Endothelial cell of umbilical vein (primary cell): ENCODE measurements at regions not wholly inside any gene's neighbourhood (a gene's known extent, or its start where the extent isn't known, plus 50 kb on each side); places are given as distances from the start of the nearest gene placed in this dataset.
"Not testable (repeated sequence)": the region's sequence is repeated elsewhere in the genome, so short reads cannot be mapped to it uniquely, and the experiment has no call there.

ENCODE experiments used
- BruUV-seq: library from RNA; stranded (reverse); fragments of 400-500 nt; replicated peaks from 2 replicates; lab custom pipeline; 2021; lab: Mats Ljungman, UMichigan
- CTCF ChIA-PET: fragments of 300-600, 350-600 bp; sonication (Branson Sonifier 250); formaldehyde crosslinking; loops from one replicate; lab custom pipeline; 2021; ENCODE audit warnings: antibody characterized with exemption, inconsistent platforms; lab: Charles Lee
- POLR2A ChIA-PET: fragments of 300-600, 350-600 bp; sonication (Branson Sonifier 250); formaldehyde crosslinking; loops from one replicate; lab custom pipeline; 2021; ENCODE audit warnings: antibody characterized with exemption, inconsistent platforms; lab: Charles Lee
- DNase-seq: peaks from one replicate; pipeline ENCODE4 v3.0.0-alpha.2; 2011; ENCODE audit warnings: low read depth, low spot score
- FAIRE-seq: peaks from 2 replicates; lab custom pipeline; 2011; peaks lifted over from hg19 to GRCh38; lab: Jason Lieb, UNC
- H2AFZ ChIP-seq: 2 replicates; pipeline ENCODE4 v1.6.0; 2012; ENCODE audit warnings: low read depth, low read length, control low read depth, inconsistent platforms
- H3K27ac ChIP-seq: 2 replicates; pipeline ENCODE4 v1.5.1; 2011; ENCODE audit warnings: low read depth, mild to moderate bottlenecking, control low read depth, low read length, moderate library complexity; ENCODE audit not compliant: insufficient read depth
- H3K27me3 ChIP-seq, 2 experiments: 2 replicates each; pipeline versions ENCODE4 v1.6.0 to v1.6.1; 2011; ENCODE audit warnings: low read length in 2 of 2, mixed read lengths in 1 of 2; ENCODE audit not compliant: control insufficient read depth in 2 of 2, insufficient read depth in 2 of 2
- H3K36me3 ChIP-seq, 2 experiments: 2 replicates in 1 of 2; 3 replicates in 1 of 2; pipeline ENCODE4 v1.5.1; 2011; ENCODE audit warnings: low read length in 2 of 2, mild to moderate bottlenecking in 1 of 2, moderate library complexity in 1 of 2; ENCODE audit not compliant: control insufficient read depth in 2 of 2, insufficient read depth in 2 of 2; ENCODE audit errors: extremely low read depth in 1 of 2
- H3K4me1 ChIP-seq: 3 replicates; pipeline ENCODE4 v1.5.1; 2011; ENCODE audit warnings: mild to moderate bottlenecking, low read length; ENCODE audit not compliant: control insufficient read depth, insufficient read depth; ENCODE audit errors: extremely low read depth
- H3K4me2 ChIP-seq: 2 replicates; pipeline ENCODE4 v1.6.1; 2011; ENCODE audit warnings: low read length, control low read depth, mixed read lengths; ENCODE audit not compliant: insufficient read depth
- H3K4me3 ChIP-seq, 3 experiments: fragments of 200-600 bp in 1 of 3; sonication (generic), shearing (Covaris generic) in 1 of 3; replicated peaks in 1 of 3; 2 replicates each; pipeline ENCODE4 v1.5.1; 2011 to 2016; ENCODE audit warnings: control low read depth in 3 of 3, low read length in 3 of 3, mild to moderate bottlenecking in 2 of 3, inconsistent platforms in 1 of 3, low read depth in 1 of 3, moderate library complexity in 1 of 3; ENCODE audit not compliant: insufficient read depth in 1 of 3
- H3K79me2 ChIP-seq: 2 replicates; pipeline ENCODE4 v1.6.0; 2012; ENCODE audit warnings: low read length, inconsistent platforms; ENCODE audit not compliant: control insufficient read depth, insufficient read depth
- H3K9ac ChIP-seq: replicated peaks from 2 replicates; pipeline ENCODE3; 2011; ENCODE audit warnings: low read length, control low read depth; ENCODE audit not compliant: insufficient read depth; ENCODE audit errors: extremely low read depth
- H3K9me1 ChIP-seq: replicated peaks from 3 replicates; pipeline ENCODE4 v1.6.0; 2011; ENCODE audit warnings: mild to moderate bottlenecking, low read length; ENCODE audit not compliant: control insufficient read depth, insufficient read depth; ENCODE audit errors: extremely low read depth
- H3K9me3 ChIP-seq: replicated peaks from 2 replicates; pipeline ENCODE4 v1.5.1; 2012; ENCODE audit warnings: low read length, inconsistent platforms; ENCODE audit not compliant: control insufficient read depth, insufficient read depth
- H4K20me1 ChIP-seq: replicated peaks from 2 replicates; pipeline ENCODE3; 2011; ENCODE audit warnings: mild to moderate bottlenecking, low read length; ENCODE audit not compliant: control insufficient read depth, insufficient read depth; ENCODE audit errors: extremely low read depth
- CTCF ChIP-seq, 2 donors: IDR thresholded peaks; 1 replicate in 1 of 2; 2 replicates in 1 of 2; pipeline ENCODE4 v1.5.1; 2011; ENCODE audit warnings: low read length in 2 of 2, mild to moderate bottlenecking in 2 of 2, moderate library complexity in 2 of 2, control low read depth in 1 of 2, inconsistent platforms in 1 of 2, low read depth in 1 of 2; ENCODE audit not compliant: insufficient read depth in 1 of 2; ENCODE audit errors: extremely low read depth in 1 of 2
- EZH2 ChIP-seq: IDR thresholded peaks from 2 replicates; pipeline ENCODE4 v1.6.1; 2012; ENCODE audit warnings: borderline replicate concordance, low read depth, mild to moderate bottlenecking, moderate library complexity, low read length, inconsistent platforms; ENCODE audit not compliant: severe bottlenecking
- GATA2 ChIP-seq: IDR thresholded peaks from 2 replicates; pipeline ENCODE4 v1.7.0; 2011; ENCODE audit warnings: low read depth, mild to moderate bottlenecking, moderate library complexity, mixed read lengths, low read length; ENCODE audit not compliant: insufficient read length, insufficient read depth
- JUN ChIP-seq: IDR thresholded peaks from 2 replicates; pipeline ENCODE4 v1.6.1; 2011; ENCODE audit warnings: borderline replicate concordance, low read depth; ENCODE audit not compliant: insufficient read length, insufficient read depth
- MYC ChIP-seq: IDR thresholded peaks from one replicate; pipeline ENCODE4 v1.6.1; 2011; ENCODE audit warnings: mild to moderate bottlenecking, low read depth, low read length
- dilution Hi-C: fragments of 300-500 bp; cut with MboI; formaldehyde crosslinking; loops from one replicate; pipeline ENCODE4 v1.15.0; 2019; ENCODE audit warnings: low sequenced_read_pairs; ENCODE audit not compliant: extremely low pct_ligation_motif_present
- intact Hi-C: fragments of 100-400 bp; cut with micrococcal nuclease; formaldehyde crosslinking; loops from one replicate; pipeline ENCODE4 v1.10.0; 2022

DNA sequence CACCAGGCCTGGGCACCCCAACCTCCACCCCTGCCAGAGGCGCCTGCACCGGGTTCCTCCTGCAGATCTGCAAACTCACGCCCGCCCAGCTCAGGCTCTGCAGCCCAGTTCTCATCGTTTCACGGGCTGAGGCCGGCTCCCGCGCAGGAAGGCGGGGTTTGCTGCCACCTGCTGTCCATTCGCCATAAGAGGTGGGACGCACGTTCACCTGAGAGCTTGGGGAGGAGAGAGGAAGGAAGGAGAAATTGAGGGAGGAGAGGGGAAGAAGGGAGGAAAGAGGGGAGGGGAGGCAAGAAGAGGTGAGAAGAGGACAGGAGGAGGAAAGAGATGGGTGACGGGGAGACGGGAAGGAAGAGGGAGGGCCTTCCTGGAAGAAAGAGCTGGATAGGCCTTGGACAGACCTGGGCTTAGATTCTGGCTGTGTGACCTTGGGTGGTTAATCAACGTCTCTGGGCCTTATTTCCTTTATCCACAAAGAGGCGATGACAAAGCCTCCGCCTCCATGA lies 114.5 kb downstream of the ADRA2C start:
- DNase-seq: peak; percentile 55
- CTCF ChIA-PET: interaction anchor here (0.7 to 3.3 kb wide), 26 partner anchors 9 to 834 kb away, joined by 3 to 52 read pairs (median 4); partner anchors contain the start of gene ADRA2C
- Histone ChIP-seq H2AFZ (no peak overlapping the region), H3K4me2 (no peak overlapping the region), H3K27me3 (peaks cover 12 to 19% of the 10 kb centered on the region in 2 experiments), H3K9me3 (no peaks in the 10 kb centered on the region), H3K27ac (no peak overlapping the region), H3K4me3 (no peak overlapping the region), H3K9ac (no peak overlapping the region), H3K36me3 (no peaks in the 10 kb centered on the region), H3K4me1 (no peaks in the 10 kb centered on the region), H3K9me1 (no peaks in the 10 kb centered on the region), H3K79me2 (no peaks in the 10 kb centered on the region), H4K20me1 (no peaks in the 10 kb centered on the region)
- no TSS peak for BruUV-seq
- POLR2A ChIA-PET: no interaction called here
- TF ChIP-seq EZH2 (no peak), MYC (no peak), CTCF (IDR thresholded peaks at IDR 0.05; ENCODE audit: extremely low read depth in 1 of 2, insufficient read depth in 1 of 2, low read depth in 1 of 2, low read length in 2 of 2) (peak; percentile 55 to 75), GATA2 (no peak), JUN (no peak)
- intact Hi-C loops (loop anchor here (1.0 to 5.0 kb wide), 5 partner anchors 18 to 348 kb away; partner anchors contain the start of genes ADRA2C and LRPAP1), dilution Hi-C loops (no loop called here)
- FAIRE-seq: peak; percentile 82

GRCh38 chr4:3882316-3882885 lies 116.2 kb downstream of the ADRA2C start:
- intact Hi-C loops: loop anchor here (5.0 kb wide), 1 partner anchor 115 kb away; the partner anchor contains the start of gene ADRA2C
- not testable (repeated sequence) for H2AFZ ChIP-seq

DNA sequence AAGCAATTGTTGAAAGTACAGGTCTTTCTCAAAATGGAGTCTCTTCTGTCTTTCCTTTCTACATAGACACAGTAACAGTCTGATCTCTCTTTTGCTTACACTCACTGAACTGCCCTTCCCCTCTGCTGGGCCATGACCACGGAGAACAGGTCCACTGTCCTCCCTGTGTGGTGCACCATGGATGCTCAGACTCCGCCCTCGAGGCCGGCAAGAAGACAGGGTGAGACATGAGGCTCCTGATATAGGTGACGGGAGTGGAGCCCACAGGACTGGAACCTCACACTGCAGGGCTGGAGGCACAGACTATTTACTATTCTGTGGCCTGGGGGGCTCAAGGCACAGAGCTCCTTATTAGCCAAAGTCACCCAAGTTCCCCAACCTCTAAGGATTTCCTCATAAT lies 118.1 kb downstream of the ADRA2C start:
- dilution Hi-C loops: not testable (repeated sequence)

More at GRCh38 chr4:3882316-3882885, 116.2 kb downstream of the ADRA2C start:
- H3K9me3 ChIP-seq, dilution Hi-C loops, BruUV-seq, H3K36me3 ChIP-seq, H3K27ac ChIP-seq, H3K4me2 ChIP-seq, H3K9me1 ChIP-seq, POLR2A ChIA-PET, H3K79me2 ChIP-seq, DNase-seq, CTCF ChIA-PET, H3K4me1 ChIP-seq, H3K9ac ChIP-seq, H4K20me1 ChIP-seq, H3K4me3 ChIP-seq, FAIRE-seq: not testable (repeated sequence)
- peaks cover 12 to 19% of the 10 kb centered on the region in 2 experiments for H3K27me3 ChIP-seq

More for the DNA sequence above, 118.1 kb downstream of the ADRA2C start:
- H3K27ac ChIP-seq, FAIRE-seq, H4K20me1 ChIP-seq, H3K27me3 ChIP-seq, H3K4me3 ChIP-seq, DNase-seq, H3K36me3 ChIP-seq, CTCF ChIA-PET, H3K4me1 ChIP-seq, BruUV-seq, H2AFZ ChIP-seq, H3K9me1 ChIP-seq, H3K79me2 ChIP-seq, POLR2A ChIA-PET, H3K9me3 ChIP-seq, H3K9ac ChIP-seq, H3K4me2 ChIP-seq: not testable (repeated sequence)
- intact Hi-C loops: loop anchor here (5.0 kb wide), 1 partner anchor 117 kb away; the partner anchor contains the start of gene ADRA2C
